Lower leg skin (tissue), 3 donors: ENCODE measurements at regions not wholly inside any gene's neighbourhood (a gene's known extent, or its start where the extent isn't known, plus 50 kb on each side); places are given as distances from the start of the nearest gene placed in this dataset.

Experiments
- POLR2A ChIP-seq, 2 donors: fragments of 450-650 bp; IDR thresholded peaks; one replicate each; pipeline ENCODE4 v1.6.1; 2016 to 2017; ENCODE audit warnings: antibody characterized with exemption in 2 of 2, mild to moderate bottlenecking in 1 of 2, moderate library complexity in 1 of 2
- TF ChIP-seq, protein P1 (sequence below), 3 donors: fragments of 450-650 bp; IDR thresholded peaks; one replicate each; pipeline ENCODE4 v1.5.1; 2016; ENCODE audit warnings: antibody characterized with exemption in 3 of 3, mild to moderate bottlenecking in 3 of 3, moderate library complexity in 2 of 3

DNA sequence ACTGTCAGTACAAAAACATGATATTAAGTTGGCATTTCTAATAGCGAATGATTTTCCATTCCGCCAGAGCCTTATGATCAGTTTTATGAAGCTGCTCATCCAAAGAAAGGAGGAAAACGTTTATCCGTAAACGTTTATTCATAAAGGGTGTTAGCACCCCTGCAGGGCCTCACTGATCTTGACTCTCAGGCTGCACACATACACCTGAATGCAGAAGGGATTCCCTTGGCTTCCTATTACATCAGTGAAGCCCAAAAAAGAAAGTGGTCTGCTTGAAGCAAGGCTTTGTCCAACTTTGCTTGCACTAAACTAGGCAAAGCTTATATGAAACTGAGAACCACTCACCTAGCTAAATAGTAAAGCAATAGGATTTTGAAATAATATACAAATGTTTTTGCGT is 659.5 kb upstream of the CADM2 start:
- TF ChIP-seq, protein P1, sequence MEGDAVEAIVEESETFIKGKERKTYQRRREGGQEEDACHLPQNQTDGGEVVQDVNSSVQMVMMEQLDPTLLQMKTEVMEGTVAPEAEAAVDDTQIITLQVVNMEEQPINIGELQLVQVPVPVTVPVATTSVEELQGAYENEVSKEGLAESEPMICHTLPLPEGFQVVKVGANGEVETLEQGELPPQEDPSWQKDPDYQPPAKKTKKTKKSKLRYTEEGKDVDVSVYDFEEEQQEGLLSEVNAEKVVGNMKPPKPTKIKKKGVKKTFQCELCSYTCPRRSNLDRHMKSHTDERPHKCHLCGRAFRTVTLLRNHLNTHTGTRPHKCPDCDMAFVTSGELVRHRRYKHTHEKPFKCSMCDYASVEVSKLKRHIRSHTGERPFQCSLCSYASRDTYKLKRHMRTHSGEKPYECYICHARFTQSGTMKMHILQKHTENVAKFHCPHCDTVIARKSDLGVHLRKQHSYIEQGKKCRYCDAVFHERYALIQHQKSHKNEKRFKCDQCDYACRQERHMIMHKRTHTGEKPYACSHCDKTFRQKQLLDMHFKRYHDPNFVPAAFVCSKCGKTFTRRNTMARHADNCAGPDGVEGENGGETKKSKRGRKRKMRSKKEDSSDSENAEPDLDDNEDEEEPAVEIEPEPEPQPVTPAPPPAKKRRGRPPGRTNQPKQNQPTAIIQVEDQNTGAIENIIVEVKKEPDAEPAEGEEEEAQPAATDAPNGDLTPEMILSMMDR (IDR thresholded peaks at IDR 0.05): no peak
- TF ChIP-seq POLR2A (IDR thresholded peaks at IDR 0.05): no peak
